IMR-90 (cell line): ENCODE measurements at regions not wholly inside any gene's neighbourhood (a gene's known extent, or its start where the extent isn't known, plus 50 kb on each side); places are given as distances from the start of the nearest gene placed in this dataset.

Experiments
- BHLHE40 ChIP-seq: fragments of 150-350 bp; IDR thresholded peaks from 2 replicates; pipeline ENCODE4 v1.6.1; 2016; ENCODE audit warnings: mild to moderate bottlenecking, low read depth, low read length
- CEBPB ChIP-seq: IDR thresholded peaks from 2 replicates; pipeline ENCODE4 v1.6.1; 2012; ENCODE audit warnings: low read depth, low read length, improper control_type of control experiment
- CHD1 ChIP-seq: IDR thresholded peaks from 2 replicates; pipeline ENCODE4 v1.6.1; 2012; ENCODE audit warnings: low read depth, low read length, improper control_type of control experiment
- FOS ChIP-seq: fragments of 150-350 bp; IDR thresholded peaks from 2 replicates; pipeline ENCODE4 v1.6.1; 2016; ENCODE audit warnings: low read depth, low read length
- MAFK ChIP-seq: IDR thresholded peaks from 2 replicates; pipeline ENCODE4 v1.6.1; 2012; ENCODE audit warnings: low read depth, low read length, improper control_type of control experiment
- MAZ ChIP-seq: IDR thresholded peaks from 2 replicates; pipeline ENCODE4 v1.6.1; 2012; ENCODE audit warnings: low read depth, mild to moderate bottlenecking, low read length, improper control_type of control experiment, moderate library complexity, borderline replicate concordance
- MXI1 ChIP-seq: IDR thresholded peaks from 2 replicates; pipeline ENCODE4 v1.6.1; 2012; ENCODE audit warnings: low read depth, mild to moderate bottlenecking, low read length, moderate library complexity, borderline replicate concordance
- POLR2A ChIP-seq: IDR thresholded peaks from 2 replicates; pipeline ENCODE4 v1.6.1; 2012; ENCODE audit warnings: mild to moderate bottlenecking, low read depth, low read length
- RAD21 ChIP-seq: IDR thresholded peaks from 2 replicates; pipeline ENCODE4 v1.6.1; 2012; ENCODE audit warnings: low read length, improper control_type of control experiment
- RCOR1 ChIP-seq: IDR thresholded peaks from 2 replicates; pipeline ENCODE4 v1.6.1; 2012; ENCODE audit warnings: mild to moderate bottlenecking, low read length, improper control_type of control experiment; ENCODE audit not compliant: insufficient replicate concordance
- SMC3 ChIP-seq: fragments of 150-350 bp; IDR thresholded peaks from 2 replicates; pipeline ENCODE4 v1.6.1; 2016; ENCODE audit warnings: low read depth, mild to moderate bottlenecking, antibody characterized with exemption, low read length, moderate library complexity
- TF ChIP-seq, protein P1 (sequence below): fragments of 150-350 bp; IDR thresholded peaks from 2 replicates; pipeline ENCODE4 v1.6.1; 2017; ENCODE audit warnings: mild to moderate bottlenecking, antibody characterized with exemption, low read length, low read depth
- TF ChIP-seq, protein P2 (sequence below): conservative IDR thresholded peaks from 2 replicates; pipeline ENCODE4 v1.5.1; 2012; ENCODE audit warnings: mild to moderate bottlenecking, low read depth, low read length, improper control_type of control experiment
- TF ChIP-seq, protein P3 (sequence below): fragments of 150-350 bp; IDR thresholded peaks from 2 replicates; pipeline ENCODE4 v1.6.1; 2016; ENCODE audit warnings: low read depth, mild to moderate bottlenecking, low read length, moderate library complexity, borderline replicate concordance

DNA sequence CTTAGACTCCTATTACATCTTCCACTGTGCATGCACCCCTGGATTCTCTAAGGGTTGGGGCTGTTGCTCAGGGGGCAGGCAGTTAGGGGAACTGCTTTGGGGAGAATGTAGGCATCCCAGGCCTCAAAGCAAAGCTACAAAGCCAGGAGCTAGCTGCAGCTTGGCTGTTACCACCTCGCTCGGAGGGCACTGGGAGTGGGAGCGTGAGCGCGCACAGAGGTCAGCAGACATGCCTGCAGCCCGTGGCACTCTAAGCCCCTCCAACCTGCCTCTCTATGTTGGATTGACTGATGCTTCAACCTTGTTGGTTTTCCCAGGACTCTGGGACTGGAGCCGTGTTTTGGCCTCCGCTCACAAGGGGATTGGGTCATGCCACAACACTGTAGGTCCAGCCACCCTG is 69.8 kb downstream of the CPN2 start:
- TF ChIP-seq SMC3 (no peak), BHLHE40 (no peak), MAZ (no peak), POLR2A (no peak), CEBPB (no peak), RAD21 (no peak), CHD1 (no peak), MXI1 (no peak), MAFK (no peak), RCOR1 (no peak), FOS (no peak)
- TF ChIP-seq, protein P1, sequence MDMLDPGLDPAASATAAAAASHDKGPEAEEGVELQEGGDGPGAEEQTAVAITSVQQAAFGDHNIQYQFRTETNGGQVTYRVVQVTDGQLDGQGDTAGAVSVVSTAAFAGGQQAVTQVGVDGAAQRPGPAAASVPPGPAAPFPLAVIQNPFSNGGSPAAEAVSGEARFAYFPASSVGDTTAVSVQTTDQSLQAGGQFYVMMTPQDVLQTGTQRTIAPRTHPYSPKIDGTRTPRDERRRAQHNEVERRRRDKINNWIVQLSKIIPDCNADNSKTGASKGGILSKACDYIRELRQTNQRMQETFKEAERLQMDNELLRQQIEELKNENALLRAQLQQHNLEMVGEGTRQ = no peak
- TF ChIP-seq, protein P2, sequence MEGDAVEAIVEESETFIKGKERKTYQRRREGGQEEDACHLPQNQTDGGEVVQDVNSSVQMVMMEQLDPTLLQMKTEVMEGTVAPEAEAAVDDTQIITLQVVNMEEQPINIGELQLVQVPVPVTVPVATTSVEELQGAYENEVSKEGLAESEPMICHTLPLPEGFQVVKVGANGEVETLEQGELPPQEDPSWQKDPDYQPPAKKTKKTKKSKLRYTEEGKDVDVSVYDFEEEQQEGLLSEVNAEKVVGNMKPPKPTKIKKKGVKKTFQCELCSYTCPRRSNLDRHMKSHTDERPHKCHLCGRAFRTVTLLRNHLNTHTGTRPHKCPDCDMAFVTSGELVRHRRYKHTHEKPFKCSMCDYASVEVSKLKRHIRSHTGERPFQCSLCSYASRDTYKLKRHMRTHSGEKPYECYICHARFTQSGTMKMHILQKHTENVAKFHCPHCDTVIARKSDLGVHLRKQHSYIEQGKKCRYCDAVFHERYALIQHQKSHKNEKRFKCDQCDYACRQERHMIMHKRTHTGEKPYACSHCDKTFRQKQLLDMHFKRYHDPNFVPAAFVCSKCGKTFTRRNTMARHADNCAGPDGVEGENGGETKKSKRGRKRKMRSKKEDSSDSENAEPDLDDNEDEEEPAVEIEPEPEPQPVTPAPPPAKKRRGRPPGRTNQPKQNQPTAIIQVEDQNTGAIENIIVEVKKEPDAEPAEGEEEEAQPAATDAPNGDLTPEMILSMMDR = no peak
- TF ChIP-seq, protein P3, sequence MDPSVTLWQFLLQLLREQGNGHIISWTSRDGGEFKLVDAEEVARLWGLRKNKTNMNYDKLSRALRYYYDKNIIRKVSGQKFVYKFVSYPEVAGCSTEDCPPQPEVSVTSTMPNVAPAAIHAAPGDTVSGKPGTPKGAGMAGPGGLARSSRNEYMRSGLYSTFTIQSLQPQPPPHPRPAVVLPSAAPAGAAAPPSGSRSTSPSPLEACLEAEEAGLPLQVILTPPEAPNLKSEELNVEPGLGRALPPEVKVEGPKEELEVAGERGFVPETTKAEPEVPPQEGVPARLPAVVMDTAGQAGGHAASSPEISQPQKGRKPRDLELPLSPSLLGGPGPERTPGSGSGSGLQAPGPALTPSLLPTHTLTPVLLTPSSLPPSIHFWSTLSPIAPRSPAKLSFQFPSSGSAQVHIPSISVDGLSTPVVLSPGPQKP = no peak
